ENCODE measurements at regions not wholly inside any gene's neighbourhood (a gene's known extent, or its start where the extent isn't known, plus 50 kb on each side); places are given as distances from the start of the nearest gene placed in this dataset.

GRCh38 chr20:57960803-57961575 lies 251.2 kb upstream of the PMEPA1 start:
- no peak for DNase-seq

GRCh38 chr20:57959589-57959988 lies 249.8 kb upstream of the PMEPA1 start:
- DNase-seq = no peak

- DNase-seq = no peak
Observed at GRCh38 chr20:57959018-57959417, 249.2 kb upstream of the PMEPA1 start.

- DNase-seq = no peak
Observed at GRCh38 chr20:57958050-57958420, 248.2 kb upstream of the PMEPA1 start.

GRCh38 chr20:57957411-57958049 lies 247.7 kb upstream of the PMEPA1 start:
- no peak for DNase-seq

GRCh38 chr20:57953638-57954037 lies 243.8 kb upstream of the PMEPA1 start:
- DNase-seq = no peak

- DNase-seq = no peak
Observed at GRCh38 chr20:57952136-57952535, 242.3 kb upstream of the PMEPA1 start.

GRCh38 chr20:57951549-57951948 lies 241.7 kb upstream of the PMEPA1 start:
- DNase-seq = no peak

- no peak for DNase-seq
Observed at GRCh38 chr20:57950764-57951485, 241.1 kb upstream of the PMEPA1 start.

GRCh38 chr20:57948180-57948955 lies 238.6 kb upstream of the PMEPA1 start:
- no peak for DNase-seq

- DNase-seq = no peak
Observed at GRCh38 chr20:57947421-57948179, 237.8 kb upstream of the PMEPA1 start.

- DNase-seq = no peak
Observed at GRCh38 chr20:57946559-57947315, 236.9 kb upstream of the PMEPA1 start.

- DNase-seq = no peak
Observed at GRCh38 chr20:57944988-57945387, 235.2 kb upstream of the PMEPA1 start.

- DNase-seq = no peak
Observed at GRCh38 chr20:57943950-57944349, 234.1 kb upstream of the PMEPA1 start.

- no peak for DNase-seq
Observed at GRCh38 chr20:57943291-57943690, 233.5 kb upstream of the PMEPA1 start.

- no peak for DNase-seq
Observed at GRCh38 chr20:57941604-57942381, 232.0 kb upstream of the PMEPA1 start.

GRCh38 chr20:57940868-57941522 lies 231.2 kb upstream of the PMEPA1 start:
- no peak for DNase-seq

- no peak for DNase-seq
Observed at GRCh38 chr20:57940376-57940775, 230.6 kb upstream of the PMEPA1 start.

- DNase-seq = no peak
Observed at GRCh38 chr20:57939499-57939898, 229.7 kb upstream of the PMEPA1 start.
